Esophagus mucosa (tissue), 1 donor: ENCODE measurements at regions not wholly inside any gene's neighbourhood (a gene's known extent, or its start where the extent isn't known, plus 50 kb on each side); places are given as distances from the start of the nearest gene placed in this dataset.
A peak's percentile ranks its signal among the peaks of the same experiment; 100 is the strongest.

Experiments used
- ATAC-seq: fragments of 200-7000 bp; cut with Tn5 transposase; one replicate; pipeline ENCODE4 v1.9.1; 2020
- donor health status: DM: yes; HTN: yes; CAD: no.

- ATAC-seq: no peak
Measured at GRCh38 chrX:14476205-14476604, 53.1 kb upstream of the GLRA2 start.

GRCh38 chrX:14449773-14450172, 79.6 kb upstream of the GLRA2 start:
- no peak for ATAC-seq

DNA sequence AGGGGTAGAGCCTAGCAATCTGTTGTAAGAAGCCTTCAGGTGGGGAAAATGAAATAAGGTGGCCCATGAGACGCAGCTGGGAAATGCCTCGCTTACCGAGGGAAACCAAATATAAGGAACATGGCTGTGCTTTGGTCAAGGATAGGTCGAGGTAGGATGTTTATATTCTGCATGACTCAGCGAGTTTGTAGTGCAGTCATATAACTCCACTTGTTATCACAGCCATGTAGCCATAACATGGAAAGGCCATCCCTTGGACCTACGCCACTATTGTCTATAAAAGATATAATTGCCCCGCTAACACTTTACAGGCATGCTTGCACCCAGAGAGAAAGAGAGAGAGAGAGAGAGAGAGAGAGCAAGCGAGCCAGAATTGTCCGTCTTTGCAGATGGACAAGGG, 80.9 kb upstream of the GLRA2 start:
- ATAC-seq: no peak

DNA sequence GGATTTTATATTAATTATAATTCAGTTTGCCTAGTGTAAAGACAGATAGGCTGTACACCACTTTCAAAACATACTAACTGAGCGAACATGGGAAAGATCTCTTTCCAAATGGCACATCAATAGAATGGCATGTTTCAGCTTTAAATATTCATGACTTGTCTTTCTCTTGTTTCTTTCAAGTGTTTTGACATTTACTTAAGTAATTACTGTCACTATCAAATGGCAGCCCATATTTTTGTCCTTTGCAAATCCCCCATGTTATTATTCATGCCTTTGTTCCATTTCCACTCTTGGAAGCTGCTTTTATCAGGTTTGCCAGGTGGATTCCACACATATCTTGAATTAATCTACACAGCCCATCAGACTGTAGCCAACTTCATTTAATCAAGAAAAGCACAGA, 89.2 kb upstream of the GLRA2 start:
- no peak for ATAC-seq

DNA sequence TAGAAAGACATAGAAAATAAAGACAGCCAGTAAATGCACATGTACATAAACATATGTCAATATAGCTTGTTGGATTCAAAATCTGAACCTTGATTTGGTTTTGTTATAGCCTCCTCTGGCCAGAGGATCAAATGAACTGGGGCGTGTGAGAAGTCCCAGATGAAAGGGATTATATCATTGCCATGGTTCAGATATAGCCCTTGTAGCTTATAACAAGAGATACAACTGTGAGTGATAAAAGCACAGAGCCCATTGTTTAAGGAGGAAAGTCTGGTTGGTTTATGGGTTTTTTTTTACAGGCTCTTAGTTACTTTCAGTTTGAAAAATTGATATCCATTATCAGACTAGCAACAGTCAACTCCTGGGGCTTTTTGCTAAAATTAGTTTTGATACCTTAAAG, 101.7 kb upstream of the GLRA2 start:
- no peak for ATAC-seq

GRCh38 chrX:14420841-14421240, 108.5 kb upstream of the GLRA2 start:
- no peak for ATAC-seq

- no peak for ATAC-seq
Measured at GRCh38 chrX:14412686-14413085, 116.7 kb upstream of the GLRA2 start.

- ATAC-seq: no peak
Measured at GRCh38 chrX:14411326-14411725, 118.0 kb upstream of the GLRA2 start.

- no peak for ATAC-seq
Measured at GRCh38 chrX:14409341-14409740, 120.0 kb upstream of the GLRA2 start.

DNA sequence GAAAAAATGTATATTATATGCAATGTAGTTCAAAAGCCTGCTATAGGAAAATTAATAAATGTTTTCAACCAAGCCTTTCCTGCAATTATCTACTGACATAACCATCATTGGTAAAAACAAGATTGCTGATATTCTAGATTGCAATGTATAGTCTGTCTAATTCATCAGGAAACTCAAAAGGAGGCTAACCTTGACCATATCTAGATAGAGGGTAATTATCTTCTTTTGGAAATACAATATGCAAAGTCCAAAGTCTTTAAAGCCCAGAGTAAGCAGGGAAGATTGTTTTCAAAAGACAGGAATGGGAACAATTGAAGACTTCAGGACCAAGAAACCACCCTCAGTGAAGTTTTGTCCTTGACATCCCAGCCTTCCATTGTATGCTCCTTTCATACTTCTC, 123.1 kb upstream of the GLRA2 start:
- ATAC-seq: no peak

DNA sequence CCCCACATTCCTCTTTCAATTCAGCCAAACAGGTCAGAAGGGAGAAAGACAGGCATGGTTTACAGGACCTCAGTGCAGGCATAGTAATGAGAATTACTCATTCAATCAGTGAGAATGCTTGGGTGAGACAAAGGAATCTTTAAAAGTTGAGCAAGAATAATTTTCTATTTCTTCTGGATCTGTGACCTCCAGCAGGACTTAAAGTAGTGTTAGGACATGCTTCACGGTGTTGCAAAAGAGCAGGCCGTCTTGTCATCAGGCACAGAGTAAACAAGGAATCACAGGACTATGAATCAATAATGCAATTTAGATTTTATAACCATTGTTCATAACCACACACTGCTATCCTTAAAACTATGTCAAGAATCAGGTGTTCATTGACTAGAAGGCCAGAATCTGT, 130.6 kb upstream of the GLRA2 start:
- peak; percentile 69 for ATAC-seq

- ATAC-seq: no peak
Measured at GRCh38 chrX:14389682-14390081, 139.7 kb upstream of the GLRA2 start.

DNA sequence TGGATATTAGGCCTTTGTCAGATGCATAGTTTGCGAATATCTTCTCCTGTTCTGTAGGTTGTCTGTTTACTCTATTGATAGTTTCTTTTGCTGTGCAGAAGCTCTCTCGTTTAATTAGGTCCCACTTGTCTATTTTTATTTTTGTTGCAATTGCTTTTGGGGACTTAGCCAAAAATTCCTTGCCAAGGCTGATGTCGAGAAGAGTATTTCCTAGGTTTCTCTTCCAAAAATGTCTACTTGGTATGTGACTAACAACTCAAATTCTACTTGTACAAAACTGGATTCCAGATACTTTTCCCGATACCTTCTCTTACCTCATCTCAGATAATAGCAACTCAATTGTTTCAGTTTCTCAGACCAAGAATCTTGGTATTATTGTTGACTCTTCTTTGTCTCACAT, 142.4 kb upstream of the GLRA2 start:
- ATAC-seq: no peak

- no peak for ATAC-seq
Measured at GRCh38 chrX:14380044-14380443, 149.3 kb upstream of the GLRA2 start.

GRCh38 chrX:14377427-14377826, 151.9 kb upstream of the GLRA2 start:
- no peak for ATAC-seq

DNA sequence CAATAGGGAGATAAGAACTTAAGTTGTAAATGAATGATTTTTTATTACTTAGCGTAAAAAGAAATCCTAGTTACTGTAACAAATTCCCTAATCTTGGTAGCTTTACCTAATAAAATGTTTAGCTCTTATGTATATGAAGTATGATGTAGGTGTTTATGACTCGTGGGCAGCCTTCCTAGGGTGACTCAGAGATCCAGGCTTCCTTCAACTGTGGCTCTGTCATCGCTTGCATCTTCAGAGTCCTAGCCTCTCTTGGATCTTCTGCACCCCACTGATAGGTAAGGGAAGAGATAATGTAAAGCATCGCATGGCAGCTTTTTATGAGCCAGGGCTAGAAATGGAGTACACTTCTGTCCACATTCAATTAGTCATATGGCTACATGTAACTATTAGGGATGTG, 165.6 kb upstream of the GLRA2 start:
- no peak for ATAC-seq

- ATAC-seq: no peak
Measured at GRCh38 chrX:14362721-14363120, 166.6 kb upstream of the GLRA2 start.

DNA sequence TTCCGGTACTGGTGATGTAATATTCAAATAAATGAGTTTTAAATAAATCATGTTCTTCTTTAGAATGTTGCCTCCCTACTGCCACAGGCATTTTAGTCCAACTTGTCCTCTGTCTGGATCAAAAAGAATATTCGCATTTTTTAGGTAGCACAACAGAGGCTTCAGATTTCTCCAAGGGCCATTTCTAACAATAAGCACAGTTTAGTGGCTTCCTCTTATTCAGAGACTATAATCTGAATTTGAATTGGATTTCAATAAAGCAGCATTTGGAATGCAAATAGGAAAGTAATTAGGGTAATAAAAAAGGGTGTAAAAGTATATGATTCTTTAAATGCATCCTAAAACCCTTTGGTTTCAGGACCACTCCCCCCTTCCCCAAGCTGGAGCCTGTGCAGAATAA, 167.9 kb upstream of the GLRA2 start:
- ATAC-seq: no peak

DNA sequence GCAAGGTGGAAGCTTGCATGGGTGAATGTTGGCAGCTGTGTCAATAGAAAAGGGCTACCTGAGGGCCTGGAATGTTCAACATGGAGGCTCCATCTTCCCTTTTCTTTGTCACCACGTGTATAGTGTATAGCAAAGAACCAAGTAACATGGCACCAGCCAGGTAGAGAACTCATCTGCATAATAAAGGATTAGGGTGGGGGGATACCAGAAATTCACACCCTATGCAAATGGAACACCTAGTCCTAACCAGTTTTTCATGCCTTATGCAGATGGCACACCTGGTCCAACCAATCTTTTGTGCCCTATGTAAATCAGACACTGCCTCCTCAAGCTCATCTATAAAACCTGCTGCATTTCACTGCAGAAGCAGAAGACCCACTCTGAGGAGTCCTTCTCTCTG, 169.6 kb upstream of the GLRA2 start:
- ATAC-seq: no peak

GRCh38 chrX:14359316-14359715, 170.0 kb upstream of the GLRA2 start:
- ATAC-seq: no peak

GRCh38 chrX:14357314-14357713, 172.0 kb upstream of the GLRA2 start:
- ATAC-seq: peak; percentile 46

GRCh38 chrX:14356401-14356800, 172.9 kb upstream of the GLRA2 start:
- no peak for ATAC-seq

DNA sequence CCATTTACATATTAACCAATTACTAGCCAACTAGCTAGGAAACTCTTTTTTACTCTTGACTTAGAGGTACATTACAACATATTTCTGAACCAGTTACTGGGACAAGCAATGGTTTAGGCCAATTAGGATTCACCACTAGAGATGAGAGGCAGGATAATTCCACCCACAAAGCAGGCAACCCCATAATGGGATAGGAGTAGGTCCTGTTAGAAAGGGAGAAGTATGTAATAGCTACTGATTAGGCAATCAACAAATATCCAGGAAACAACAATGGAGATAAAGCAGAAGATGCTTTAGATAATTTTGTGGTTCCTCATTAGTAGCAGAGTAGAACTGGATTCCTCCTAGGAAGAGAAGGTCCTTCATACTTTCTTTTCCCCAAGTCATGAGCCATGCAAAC, 173.8 kb upstream of the GLRA2 start:
- ATAC-seq: no peak

GRCh38 chrX:14354521-14354920, 174.8 kb upstream of the GLRA2 start:
- no peak for ATAC-seq

DNA sequence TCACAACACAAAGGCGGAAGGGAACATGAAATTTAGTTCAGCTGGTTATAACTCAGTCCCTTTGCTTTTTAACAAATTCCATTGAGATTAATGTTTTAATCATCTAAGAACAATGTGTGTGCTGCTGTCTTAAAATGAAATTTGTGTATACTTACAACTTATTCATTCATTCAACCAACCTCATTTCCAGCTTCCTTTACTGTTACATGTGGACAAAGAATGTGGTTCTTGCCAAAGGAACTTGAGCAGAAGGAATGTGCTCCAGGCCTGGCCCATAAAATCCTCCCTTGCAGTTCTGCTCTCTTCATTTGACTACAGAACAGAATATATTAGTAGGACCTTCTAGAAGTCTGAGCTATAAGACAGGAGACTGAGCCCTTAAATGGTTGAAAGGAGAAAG, 176.8 kb upstream of the GLRA2 start:
- no peak for ATAC-seq
